DMS114 treated with DMSO at 0.1 percent for 48 hours (cell line): ENCODE measurements at regions not wholly inside any gene's neighbourhood (a gene's known extent, or its start where the extent isn't known, plus 50 kb on each side); places are given as distances from the start of the nearest gene placed in this dataset.

Source experiments
- DNase-seq: peaks from one replicate; lab custom pipeline; 2025; ENCODE audit not compliant: unreplicated experiment; lab: John Stamatoyannopoulos, UW

DNA sequence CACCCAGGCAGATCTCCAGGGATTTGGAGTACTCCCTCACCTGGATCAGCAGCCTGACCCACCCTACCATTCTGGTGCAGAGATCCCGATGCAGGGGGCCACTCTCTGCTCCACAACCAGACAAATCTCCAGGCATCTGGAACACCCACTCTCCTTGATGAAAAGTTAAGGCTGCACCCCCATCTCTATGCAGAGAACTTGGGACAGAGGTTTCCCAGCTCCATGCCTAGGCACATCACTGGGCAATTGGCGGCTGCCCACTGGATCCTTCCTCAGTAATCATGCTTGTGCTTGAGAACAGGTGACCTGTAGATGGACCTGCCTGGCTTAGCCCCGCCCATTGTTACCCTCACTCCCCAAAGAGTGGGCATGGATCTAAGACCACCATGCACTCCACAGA is 624.9 kb downstream of the CBLN2 start:
- DNase-seq: no peak

- DNase-seq: no peak
Measured at GRCh38 chr18:71913641-71914040, 630.5 kb downstream of the CBLN2 start.

DNA sequence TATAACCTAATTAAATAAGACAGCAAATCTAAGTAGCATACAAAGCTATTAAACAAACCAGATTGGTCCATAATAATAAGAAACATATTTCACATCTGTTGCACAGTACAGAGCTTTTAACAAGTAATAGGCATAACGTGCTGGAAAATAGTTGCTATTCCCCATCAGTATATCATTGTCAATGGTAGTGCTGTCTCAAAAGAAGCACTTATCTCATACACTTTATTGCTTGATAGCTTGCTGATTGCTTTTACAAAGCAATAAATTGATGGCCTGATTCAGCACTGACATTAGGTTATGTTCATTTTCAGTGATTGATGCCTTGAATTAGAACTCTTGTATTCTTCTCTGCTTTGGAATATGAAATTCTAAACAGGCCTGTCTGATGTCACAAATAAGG is 641.7 kb downstream of the CBLN2 start:
- DNase-seq: no peak

- DNase-seq: no peak
Measured at GRCh38 chr18:71899707-71900472, 644.3 kb downstream of the CBLN2 start.

- DNase-seq: no peak
Measured at GRCh38 chr18:71899183-71899582, 645.0 kb downstream of the CBLN2 start.

DNA sequence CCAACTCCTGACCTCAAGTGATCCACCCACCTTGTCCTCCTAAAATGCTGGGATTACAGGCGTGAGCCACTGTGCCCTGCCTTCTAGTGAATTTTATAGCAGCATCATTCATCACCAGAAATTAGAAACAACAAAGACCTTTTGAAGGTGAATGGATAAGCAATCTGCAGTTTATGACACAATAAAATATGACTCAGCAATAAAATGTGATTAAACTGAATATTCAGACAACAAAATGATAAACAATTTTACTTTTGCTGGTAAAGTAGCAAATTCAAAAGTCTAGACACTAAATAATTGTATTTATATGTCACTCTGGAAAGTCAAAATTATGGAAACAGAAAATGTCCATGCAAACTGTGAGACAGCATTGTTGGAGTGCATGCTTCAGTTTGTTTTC is 656.6 kb downstream of the CBLN2 start:
- no peak for DNase-seq

GRCh38 chr18:71878226-71878625 is 665.9 kb downstream of the CBLN2 start:
- DNase-seq: no peak

- DNase-seq: no peak
Measured at GRCh38 chr18:71873695-71874094, 670.4 kb downstream of the CBLN2 start.

GRCh38 chr18:71865888-71866287 is 678.3 kb downstream of the CBLN2 start:
- DNase-seq: no peak

- DNase-seq: no peak
Measured at GRCh38 chr18:71850602-71851001, 693.5 kb downstream of the CBLN2 start.

DNA sequence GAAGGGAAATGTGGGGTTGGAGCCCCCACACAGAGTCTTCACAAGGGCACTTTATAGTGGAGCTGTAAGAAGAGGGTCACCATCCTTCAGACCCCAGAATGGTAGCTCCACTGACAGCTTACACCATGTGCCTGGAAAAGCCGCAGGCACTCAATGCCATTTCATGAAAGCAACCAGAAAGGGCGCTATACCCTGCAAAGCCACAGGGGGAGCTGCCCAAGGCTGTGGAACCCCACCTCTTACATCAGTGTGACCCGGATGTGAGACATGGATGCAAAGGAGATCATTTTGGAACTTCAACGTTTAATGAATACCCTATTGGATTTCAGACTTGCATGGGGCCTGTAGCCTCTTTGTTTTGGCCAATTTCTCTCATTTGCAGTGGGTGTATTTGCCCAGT is 694.7 kb downstream of the CBLN2 start:
- DNase-seq: no peak

DNA sequence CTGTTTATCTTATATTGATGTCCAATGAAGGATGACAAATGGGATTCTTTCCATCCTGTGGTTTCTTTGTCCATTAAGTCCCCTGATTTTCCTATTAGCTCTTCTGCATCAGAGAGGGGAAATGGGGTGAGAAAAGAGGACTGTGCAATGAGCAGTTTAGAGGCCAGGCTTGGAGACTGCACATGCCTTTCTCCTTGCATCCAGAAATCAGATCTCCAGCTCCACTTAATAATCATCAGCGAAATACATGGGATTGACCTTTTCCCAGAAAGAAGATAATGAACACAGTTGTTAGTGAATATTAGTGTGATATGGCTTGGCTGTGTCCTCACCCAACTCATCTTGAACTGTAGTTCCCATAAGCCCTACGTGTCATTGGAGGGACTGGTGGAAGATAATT is 697.4 kb downstream of the CBLN2 start:
- DNase-seq: no peak

DNA sequence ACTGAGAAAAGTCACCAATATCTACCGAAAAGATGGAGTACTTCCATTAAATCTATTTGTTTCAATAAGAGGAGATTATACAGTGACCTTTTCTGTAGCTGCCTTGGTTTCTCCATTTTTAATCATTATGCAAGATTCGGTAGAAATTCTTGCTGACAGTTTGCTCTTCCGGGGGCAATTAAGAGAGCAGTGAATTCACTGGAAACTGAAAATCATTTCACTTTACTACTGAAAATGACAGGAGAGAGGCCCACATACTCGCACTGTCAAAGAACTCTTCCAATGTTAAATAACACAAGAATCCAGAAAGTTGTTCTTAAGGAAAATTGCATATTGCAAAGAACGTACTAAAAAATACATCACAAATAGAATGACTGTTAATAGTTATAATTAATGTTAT is 699.3 kb downstream of the CBLN2 start:
- no peak for DNase-seq

DNA sequence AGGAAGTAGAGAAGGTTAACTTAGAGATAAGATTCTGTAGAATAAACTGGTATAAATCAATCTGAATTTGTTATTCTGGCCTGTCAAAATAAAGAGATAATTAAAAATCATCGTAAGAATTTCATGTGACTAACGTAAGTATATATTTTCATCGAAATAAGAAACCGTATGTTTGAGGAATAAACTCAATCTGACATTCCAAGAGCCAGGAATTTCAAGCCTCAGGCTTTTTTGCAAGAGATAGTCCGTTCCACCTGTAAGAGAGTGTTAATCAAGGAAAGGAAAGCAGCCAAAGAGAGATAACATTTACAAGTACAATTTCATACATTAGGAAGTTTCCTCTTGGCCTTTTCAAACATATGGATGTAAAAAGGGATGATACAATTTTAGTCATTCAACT is 701.5 kb downstream of the CBLN2 start:
- DNase-seq: no peak

GRCh38 chr18:71837547-71837946 is 706.6 kb downstream of the CBLN2 start:
- no peak for DNase-seq

DNA sequence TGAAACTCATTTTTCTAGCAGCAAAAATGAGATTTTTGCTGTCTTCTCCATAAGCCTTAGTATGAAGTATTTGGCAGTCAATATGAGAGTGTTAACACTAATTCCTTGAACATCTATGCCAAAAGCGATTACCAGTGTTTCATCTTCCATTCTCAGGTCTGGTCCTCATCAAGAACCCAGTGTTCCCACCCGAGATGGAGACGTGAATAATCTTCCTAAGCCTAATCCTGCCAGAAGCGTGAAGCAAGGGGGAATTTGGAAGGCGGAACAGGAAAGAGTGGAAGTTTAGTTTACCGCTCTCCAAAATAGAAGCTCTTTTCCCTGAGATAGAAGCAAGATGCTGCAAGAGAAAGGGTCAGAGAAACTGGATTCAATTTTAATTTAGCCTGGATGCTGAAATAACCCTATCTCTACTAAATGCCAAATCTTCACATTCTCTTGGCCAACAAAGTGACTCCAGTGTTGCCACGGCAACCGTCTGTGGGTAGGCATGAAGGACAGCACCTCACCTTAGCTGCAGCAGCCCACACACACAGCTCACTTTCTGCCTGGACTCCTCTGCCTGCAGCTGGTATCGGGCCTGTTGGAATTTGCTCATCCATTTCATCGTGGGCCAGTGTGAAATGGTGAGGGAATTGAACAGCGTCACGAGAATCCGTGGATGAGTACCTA is 711.1 kb downstream of the CBLN2 start:
- no peak for DNase-seq

- DNase-seq: no peak
Measured at GRCh38 chr18:71831039-71831438, 713.1 kb downstream of the CBLN2 start.

DNA sequence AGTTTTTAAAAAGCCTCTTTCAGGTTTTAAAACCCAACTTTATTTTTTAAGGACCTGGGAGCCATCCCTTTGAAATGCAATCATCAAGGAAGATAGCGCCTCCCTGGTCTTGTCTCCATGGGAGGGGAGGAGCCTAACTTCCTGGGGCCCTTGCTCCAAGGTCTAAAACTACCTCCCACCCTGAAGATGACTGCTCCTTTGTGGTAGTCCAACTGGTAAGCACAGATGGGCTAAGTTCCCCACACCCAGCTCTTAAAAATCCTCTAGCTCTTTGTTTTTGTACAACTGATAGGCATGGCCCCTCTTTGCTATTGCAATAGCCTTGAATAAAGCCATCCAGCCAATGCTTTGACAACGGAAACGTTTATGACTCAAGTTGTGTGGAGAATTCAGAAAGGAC is 716.8 kb downstream of the CBLN2 start:
- DNase-seq: no peak

- DNase-seq: no peak
Measured at GRCh38 chr18:71815305-71815704, 728.8 kb downstream of the CBLN2 start.

GRCh38 chr18:71809711-71810110 is 734.4 kb downstream of the CBLN2 start:
- DNase-seq: no peak

DNA sequence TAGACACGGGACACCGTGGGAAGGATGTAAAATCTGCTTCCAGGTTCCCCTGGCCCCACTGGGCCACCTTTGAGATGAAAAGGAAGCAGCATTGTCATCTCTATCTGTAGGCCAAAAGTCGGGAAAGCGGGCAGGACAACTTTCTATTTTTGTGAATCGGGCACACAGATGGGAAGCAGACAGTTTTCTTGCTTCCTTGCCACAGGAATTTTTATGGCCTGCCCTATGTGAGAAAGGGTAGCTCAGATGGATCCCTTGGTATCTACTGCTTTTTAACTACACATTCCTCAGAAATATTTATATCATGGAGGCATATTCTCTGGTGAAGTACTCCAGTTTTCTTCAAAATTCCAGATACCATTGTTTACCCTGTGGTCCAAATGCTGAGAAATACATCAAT is 735.5 kb downstream of the CBLN2 start:
- DNase-seq: no peak

DNA sequence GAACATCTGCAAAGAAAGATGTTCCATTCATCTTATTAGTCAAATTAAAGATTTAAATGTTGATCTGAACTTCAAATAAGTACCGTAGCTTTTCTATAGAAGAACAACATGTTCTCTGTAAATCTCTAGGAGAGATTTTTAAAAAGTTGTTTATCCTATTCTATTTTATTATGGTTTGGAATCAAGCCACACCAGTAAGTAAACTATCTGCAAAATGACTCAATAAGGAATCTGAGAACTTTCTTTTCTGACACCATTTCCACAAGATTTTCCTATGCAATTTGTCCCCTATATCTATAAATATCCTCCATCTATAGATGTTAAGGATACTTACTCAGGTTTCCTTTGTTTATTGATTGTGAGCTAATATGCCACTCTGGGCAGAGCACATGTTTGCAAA is 736.6 kb downstream of the CBLN2 start:
- no peak for DNase-seq
